ENCODE measurements at regions not wholly inside any gene's neighbourhood (a gene's known extent, or its start where the extent isn't known, plus 50 kb on each side); places are given as distances from the start of the nearest gene placed in this dataset.

GRCh38 chr14:88069677-88070076, 64.7 kb downstream of the GPR65 start:
- TF ChIP-seq CTCF (conservative IDR thresholded peaks at IDR 0.05; ENCODE audit: low read length), result no peak
- TF ChIP-seq EZH2phosphoT487 (IDR thresholded peaks at IDR 0.05; ENCODE audit: borderline replicate concordance), result no peak
